Neuron (in vitro differentiated cells): ENCODE measurements at regions not wholly inside any gene's neighbourhood (a gene's known extent, or its start where the extent isn't known, plus 50 kb on each side); places are given as distances from the start of the nearest gene placed in this dataset.
A peak's percentile ranks its signal among the peaks of the same experiment; 100 is the strongest.

Source experiments
- H2AFZ ChIP-seq: one replicate; pipeline ENCODE4 v1.6.1; 2013; ENCODE audit warnings: low read depth, mild to moderate bottlenecking, inconsistent platforms, low read length, moderate library complexity
- H3K27me3 ChIP-seq: one replicate; pipeline ENCODE4 v1.6.1; 2013; ENCODE audit warnings: low read length; ENCODE audit not compliant: insufficient read depth
- H3K36me3 ChIP-seq: one replicate; pipeline ENCODE4 v1.6.1; 2013; ENCODE audit warnings: low read length; ENCODE audit not compliant: insufficient read depth
- H3K4me1 ChIP-seq: one replicate; pipeline ENCODE4 v1.6.1; 2013; ENCODE audit warnings: low read length; ENCODE audit not compliant: insufficient read depth
- H3K4me3 ChIP-seq: 2 replicates; pipeline ENCODE4 v1.5.1; 2013; ENCODE audit warnings: mild to moderate bottlenecking, low read length, moderate library complexity
- H3K9me3 ChIP-seq: one replicate; pipeline ENCODE4 v1.6.1; 2013; ENCODE audit warnings: low read length

DNA sequence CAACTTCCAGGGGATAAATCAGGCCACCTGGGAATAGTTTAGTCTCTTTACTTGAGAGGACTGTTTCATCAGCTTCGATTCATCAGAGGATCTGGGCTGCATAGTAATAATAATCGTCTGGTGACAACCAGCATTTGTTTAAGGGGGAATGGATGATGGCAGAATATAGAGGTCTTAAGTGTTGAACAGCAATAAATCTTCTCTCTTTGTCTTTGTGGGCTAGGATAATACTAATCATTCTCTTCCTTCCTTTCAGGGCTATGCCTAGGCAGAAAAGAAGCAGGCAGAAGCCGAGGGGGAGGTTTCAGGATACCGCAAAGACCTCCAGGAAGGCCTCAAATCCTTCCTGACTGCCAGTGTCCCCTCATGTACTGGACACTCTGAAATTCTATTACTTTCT lies 150.4 kb upstream of the GAREM1 start:
- no peaks in the 10 kb centered on the region for H3K36me3 ChIP-seq
- no peak overlapping the region for H3K4me3 ChIP-seq
- no peaks in the 10 kb centered on the region for H3K9me3 ChIP-seq

DNA sequence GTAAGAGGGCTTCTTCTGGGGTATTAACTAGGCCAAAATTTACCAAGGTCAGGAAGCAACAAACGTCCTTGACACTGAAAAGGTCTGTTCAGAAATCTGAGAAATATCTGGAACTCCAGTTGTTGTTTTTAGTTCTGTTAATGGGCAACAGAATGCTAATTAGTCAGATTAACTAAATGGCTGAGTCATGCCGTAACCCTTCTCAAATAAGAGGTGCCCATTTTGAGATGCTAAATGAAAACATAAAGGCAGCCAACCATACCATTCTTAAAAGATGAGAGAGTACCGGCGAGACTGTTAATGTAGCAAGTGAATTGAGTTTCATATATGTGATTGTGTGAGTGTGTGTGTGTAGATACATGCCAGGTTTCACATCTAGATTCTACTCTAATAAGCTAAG lies 147.9 kb upstream of the GAREM1 start:
- Histone ChIP-seq H3K9me3 (no peaks in the 10 kb centered on the region), H3K27me3 (no peaks in the 10 kb centered on the region), H3K36me3 (no peaks in the 10 kb centered on the region), H3K4me3 (no peak overlapping the region), H2AFZ (no peak overlapping the region), H3K4me1 (no peaks in the 10 kb centered on the region)

More for the DNA sequence above, 150.4 kb upstream of the GAREM1 start:
- H3K27me3 ChIP-seq = no peaks in the 10 kb centered on the region
- H2AFZ ChIP-seq = no peak overlapping the region
- H3K4me1 ChIP-seq = no peaks in the 10 kb centered on the region

DNA sequence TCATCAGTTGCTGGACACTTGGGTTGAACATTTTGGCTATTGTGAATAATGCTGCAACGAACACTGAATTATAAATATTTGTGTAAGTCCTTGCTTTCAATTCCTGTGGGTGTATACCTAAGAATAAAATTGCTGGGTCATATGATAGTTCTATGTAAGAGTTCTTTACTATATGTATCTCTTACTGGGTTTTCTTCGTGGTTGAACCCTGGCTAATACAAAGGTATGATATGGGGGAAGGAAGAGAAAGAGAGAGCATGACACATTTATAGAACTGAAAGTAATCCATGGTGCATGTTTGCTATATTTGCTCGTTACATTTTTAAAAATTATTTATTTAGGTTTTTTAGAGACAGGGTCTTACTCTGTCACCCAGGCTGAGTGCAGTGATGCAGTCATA lies 143.1 kb upstream of the GAREM1 start:
- no peaks in the 10 kb centered on the region for H3K27me3 ChIP-seq
- no peaks in the 10 kb centered on the region for H3K36me3 ChIP-seq
- no peak overlapping the region for H3K4me3 ChIP-seq
- H2AFZ ChIP-seq = no peak overlapping the region
- no peaks in the 10 kb centered on the region for H3K9me3 ChIP-seq
- no peaks in the 10 kb centered on the region for H3K4me1 ChIP-seq

DNA sequence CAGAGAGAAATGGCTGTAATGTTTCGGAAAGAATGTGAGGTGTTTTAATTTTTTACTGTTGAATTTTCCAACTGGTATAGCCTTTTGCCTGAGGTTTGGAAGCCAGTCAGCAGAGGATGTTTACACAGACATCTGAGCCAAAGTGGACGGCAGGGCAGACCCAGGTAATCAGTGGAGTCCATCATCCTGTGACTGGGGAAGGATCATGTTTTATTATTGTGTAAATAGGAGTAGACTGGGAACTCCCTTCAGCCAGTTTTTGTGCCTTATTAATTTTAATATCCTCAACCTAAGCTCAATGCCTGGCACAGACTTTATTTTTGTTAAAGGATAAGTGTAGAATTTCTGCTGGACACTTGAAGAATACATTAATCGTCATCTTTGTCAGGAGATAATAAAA lies 142.0 kb upstream of the GAREM1 start:
- no peaks in the 10 kb centered on the region for H3K36me3 ChIP-seq
- no peak overlapping the region for H3K4me3 ChIP-seq
- H2AFZ ChIP-seq = no peak overlapping the region
- H3K27me3 ChIP-seq = no peaks in the 10 kb centered on the region
- H3K9me3 ChIP-seq = no peaks in the 10 kb centered on the region
- no peaks in the 10 kb centered on the region for H3K4me1 ChIP-seq

DNA sequence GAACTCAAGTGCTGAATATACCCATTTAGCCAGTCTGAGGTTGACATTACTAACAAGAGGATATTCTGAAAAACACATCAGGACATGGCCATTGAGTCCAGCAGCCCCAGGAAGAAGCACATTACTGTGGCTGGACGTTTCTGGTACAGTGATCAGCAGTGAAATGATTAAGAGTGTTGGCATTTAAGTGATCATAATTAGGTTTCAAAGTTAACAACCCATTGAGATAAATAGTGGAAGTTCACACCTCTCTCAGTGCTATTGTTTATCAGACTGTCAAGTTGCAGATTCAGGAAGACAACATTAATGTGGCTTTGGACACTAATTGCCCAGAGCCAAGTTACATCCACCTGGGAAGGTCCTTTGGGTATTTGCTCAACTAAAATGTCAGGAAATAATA lies 139.5 kb upstream of the GAREM1 start:
- no peaks in the 10 kb centered on the region for H3K9me3 ChIP-seq
- no peaks in the 10 kb centered on the region for H3K27me3 ChIP-seq
- H3K36me3 ChIP-seq = no peaks in the 10 kb centered on the region
- H3K4me3 ChIP-seq = no peak overlapping the region
- H2AFZ ChIP-seq = no peak overlapping the region
- no peaks in the 10 kb centered on the region for H3K4me1 ChIP-seq

DNA sequence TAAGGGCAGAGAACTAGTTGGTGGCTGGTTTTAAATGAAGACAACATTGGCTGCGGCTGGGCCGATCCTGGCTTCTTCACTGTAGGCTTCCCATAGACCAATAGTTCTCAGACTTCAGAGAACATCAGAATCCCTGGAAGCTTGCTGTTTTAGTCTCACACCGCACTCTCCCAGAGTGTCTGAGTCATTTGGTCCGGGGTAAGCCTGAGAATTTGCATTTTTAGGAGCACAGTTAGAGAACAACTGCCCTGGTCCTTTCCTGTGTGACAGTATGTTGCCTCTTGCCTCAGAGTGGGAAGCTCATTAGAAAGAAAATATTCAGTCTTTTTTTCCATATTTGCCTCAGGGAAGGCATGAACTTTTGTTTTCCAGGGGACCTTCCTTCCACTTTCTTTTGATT lies 137.1 kb upstream of the GAREM1 start:
- Histone ChIP-seq H3K4me3 (no peak overlapping the region), H3K36me3 (no peaks in the 10 kb centered on the region), H3K9me3 (no peaks in the 10 kb centered on the region), H2AFZ (no peak overlapping the region), H3K27me3 (no peaks in the 10 kb centered on the region), H3K4me1 (no peaks in the 10 kb centered on the region)

DNA sequence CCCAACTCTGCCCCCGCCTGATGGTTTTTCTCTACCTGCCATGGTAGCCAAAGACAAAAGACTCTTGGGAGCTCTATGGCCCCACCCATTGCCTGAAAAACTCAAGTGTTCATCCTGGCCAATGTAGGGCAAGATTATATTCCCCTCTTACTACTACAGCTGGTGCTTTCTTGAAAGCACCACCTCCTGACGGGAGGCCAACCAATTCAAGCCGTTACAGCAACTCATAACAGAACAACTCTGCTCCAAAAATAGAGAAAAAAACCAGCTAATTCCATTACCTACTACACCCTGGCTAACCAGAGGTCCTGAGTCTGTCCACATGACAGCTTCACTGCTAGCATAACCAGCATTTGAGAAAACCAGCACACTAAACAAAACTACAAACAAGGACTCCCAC lies 127.5 kb upstream of the GAREM1 start:
- H3K4me3 ChIP-seq = no peak overlapping the region
- no peak overlapping the region for H2AFZ ChIP-seq
- H3K36me3 ChIP-seq = no peaks in the 10 kb centered on the region
- no peaks in the 10 kb centered on the region for H3K27me3 ChIP-seq
- no peaks in the 10 kb centered on the region for H3K4me1 ChIP-seq
- no peaks in the 10 kb centered on the region for H3K9me3 ChIP-seq

DNA sequence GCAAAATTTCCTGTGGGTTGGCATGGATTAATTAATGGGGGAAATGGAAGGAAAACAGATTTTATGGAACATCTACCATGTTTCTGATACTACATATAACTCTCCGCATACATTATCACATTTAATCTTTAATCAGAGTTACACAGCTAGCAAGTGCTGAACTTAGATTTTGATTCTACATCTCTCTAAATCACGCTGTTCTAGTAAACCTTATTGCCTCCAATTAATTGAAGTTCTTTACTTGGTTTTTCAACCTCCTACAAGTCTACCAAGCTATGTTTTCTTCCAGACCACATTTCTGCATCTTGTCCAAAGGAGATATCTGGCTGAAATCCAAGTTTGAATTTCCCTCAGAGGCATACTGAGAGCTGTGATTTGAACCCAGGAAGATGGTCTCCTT lies 125.8 kb upstream of the GAREM1 start:
- Histone ChIP-seq H3K4me3 (no peak overlapping the region), H3K9me3 (no peaks in the 10 kb centered on the region), H2AFZ (no peak overlapping the region), H3K27me3 (no peaks in the 10 kb centered on the region), H3K36me3 (no peaks in the 10 kb centered on the region), H3K4me1 (no peaks in the 10 kb centered on the region)

DNA sequence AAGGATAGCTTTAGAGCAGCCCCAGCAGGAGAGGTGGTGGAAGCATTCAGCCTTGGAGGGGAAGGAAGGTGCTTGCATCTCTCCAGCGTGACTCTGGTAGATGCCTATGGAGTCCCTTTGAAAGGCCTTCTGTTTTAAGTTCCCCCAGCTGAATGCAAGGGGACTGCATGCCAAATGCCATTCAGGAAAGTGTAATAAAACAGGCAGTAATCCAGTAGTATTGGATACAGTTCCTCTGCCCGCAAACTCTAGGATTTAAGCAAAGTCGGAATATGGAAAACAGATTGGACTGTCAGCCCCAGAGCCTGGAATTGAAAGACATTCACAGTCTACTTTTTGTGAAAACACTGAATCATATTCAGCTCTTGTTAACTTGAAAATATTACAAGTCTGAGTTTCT lies 125.2 kb upstream of the GAREM1 start:
- no peaks in the 10 kb centered on the region for H3K27me3 ChIP-seq
- no peak overlapping the region for H3K4me3 ChIP-seq
- no peaks in the 10 kb centered on the region for H3K4me1 ChIP-seq
- H3K9me3 ChIP-seq = no peaks in the 10 kb centered on the region
- no peaks in the 10 kb centered on the region for H3K36me3 ChIP-seq
- H2AFZ ChIP-seq = no peak overlapping the region

DNA sequence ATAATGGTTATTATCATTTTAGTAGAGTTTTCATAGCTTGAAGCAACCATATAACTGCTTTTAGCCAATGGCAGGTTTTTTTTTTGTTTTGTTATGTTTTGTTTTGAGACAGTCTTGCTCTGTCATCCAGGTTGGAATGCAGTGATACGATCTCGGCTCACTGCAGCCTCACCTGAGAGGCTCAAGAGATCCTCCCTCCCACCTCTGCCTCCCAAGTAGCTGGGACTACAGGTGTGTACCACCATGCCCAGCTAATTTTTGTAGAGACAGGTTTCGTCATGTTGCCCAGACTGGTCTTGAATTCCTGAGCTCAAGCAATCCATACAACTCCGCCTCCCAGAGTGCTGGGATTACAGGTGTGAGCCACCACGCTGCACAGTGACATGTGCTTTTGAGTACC lies 117.5 kb upstream of the GAREM1 start:
- H3K4me1 ChIP-seq = no peaks in the 10 kb centered on the region
- no peaks in the 10 kb centered on the region for H3K27me3 ChIP-seq
- no peak overlapping the region for H3K4me3 ChIP-seq
- no peaks in the 10 kb centered on the region for H3K9me3 ChIP-seq
- no peak overlapping the region for H2AFZ ChIP-seq
- no peaks in the 10 kb centered on the region for H3K36me3 ChIP-seq

DNA sequence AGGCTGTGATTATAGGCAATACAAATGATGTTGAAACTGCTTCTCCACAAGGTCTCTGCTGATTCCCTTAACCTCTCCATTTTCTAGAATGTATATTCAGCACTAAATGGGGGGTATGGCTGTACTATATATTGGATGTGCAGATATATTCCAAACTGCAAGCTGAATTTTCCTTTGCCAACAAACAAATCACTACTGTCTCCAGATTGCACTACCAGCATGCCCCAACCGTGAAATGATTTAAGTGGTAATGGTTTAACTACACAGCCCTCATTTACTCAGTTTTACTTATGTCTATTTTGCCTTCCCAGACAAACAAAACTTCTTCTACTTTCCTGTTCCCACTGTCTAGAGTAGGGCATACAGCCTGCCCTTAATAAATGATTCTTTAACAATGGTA lies 112.7 kb upstream of the GAREM1 start:
- no peaks in the 10 kb centered on the region for H3K36me3 ChIP-seq
- no peaks in the 10 kb centered on the region for H3K27me3 ChIP-seq
- H3K4me3 ChIP-seq = no peak overlapping the region

DNA sequence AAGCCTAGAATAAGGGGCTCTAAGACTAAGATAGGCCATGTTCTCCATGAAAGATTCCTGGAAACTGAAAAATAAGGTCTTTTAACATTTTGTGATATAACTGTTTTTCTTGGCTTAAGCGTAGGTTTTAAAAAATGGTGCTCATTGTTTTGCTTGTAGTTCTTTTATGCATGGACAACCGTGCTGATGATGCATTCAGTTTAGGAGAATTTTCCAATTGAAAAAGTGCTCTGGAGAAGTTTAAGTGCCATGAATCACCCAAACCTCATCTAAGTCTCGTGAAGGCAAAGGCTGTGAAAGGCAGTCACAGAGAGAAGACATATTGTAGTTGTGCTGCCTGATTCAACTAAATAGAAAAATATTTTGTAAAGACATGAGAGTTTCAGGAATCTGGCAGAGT lies 111.8 kb upstream of the GAREM1 start:
- no peaks in the 10 kb centered on the region for H3K36me3 ChIP-seq
- H2AFZ ChIP-seq = no peak overlapping the region

More for the DNA sequence above, 112.7 kb upstream of the GAREM1 start:
- Histone ChIP-seq H3K4me1 (peaks cover 2% of the 10 kb centered on the region), H3K9me3 (no peaks in the 10 kb centered on the region), H2AFZ (no peak overlapping the region)

DNA sequence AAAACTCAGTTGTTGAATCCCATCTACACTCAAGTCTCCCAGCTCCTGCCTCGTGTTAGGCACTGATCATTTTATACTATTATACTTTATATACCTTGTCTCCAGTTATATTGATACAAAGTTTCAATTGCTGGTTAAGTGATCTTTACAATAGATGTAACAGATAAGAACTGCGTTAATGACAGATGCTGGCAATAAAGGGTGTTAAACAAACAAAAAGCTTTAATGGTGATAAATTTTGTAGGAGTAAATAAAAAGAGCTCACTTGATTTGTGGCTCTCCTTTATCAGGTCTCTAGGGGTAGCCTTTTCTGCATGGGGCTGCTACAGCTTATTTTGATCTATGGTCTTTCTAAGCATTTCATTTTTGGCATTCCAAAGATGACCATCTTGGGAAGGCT lies 106.9 kb upstream of the GAREM1 start:
- H2AFZ ChIP-seq = no peak overlapping the region
- H3K9me3 ChIP-seq = no peaks in the 10 kb centered on the region
- H3K4me1 ChIP-seq = peaks cover 2% of the 10 kb centered on the region
- no peaks in the 10 kb centered on the region for H3K27me3 ChIP-seq
- H3K36me3 ChIP-seq = no peaks in the 10 kb centered on the region
- no peak overlapping the region for H3K4me3 ChIP-seq

More for the DNA sequence above, 111.8 kb upstream of the GAREM1 start:
- no peak overlapping the region for H3K4me3 ChIP-seq
- H3K4me1 ChIP-seq = peaks cover 2% of the 10 kb centered on the region
- no peaks in the 10 kb centered on the region for H3K9me3 ChIP-seq
- no peaks in the 10 kb centered on the region for H3K27me3 ChIP-seq

DNA sequence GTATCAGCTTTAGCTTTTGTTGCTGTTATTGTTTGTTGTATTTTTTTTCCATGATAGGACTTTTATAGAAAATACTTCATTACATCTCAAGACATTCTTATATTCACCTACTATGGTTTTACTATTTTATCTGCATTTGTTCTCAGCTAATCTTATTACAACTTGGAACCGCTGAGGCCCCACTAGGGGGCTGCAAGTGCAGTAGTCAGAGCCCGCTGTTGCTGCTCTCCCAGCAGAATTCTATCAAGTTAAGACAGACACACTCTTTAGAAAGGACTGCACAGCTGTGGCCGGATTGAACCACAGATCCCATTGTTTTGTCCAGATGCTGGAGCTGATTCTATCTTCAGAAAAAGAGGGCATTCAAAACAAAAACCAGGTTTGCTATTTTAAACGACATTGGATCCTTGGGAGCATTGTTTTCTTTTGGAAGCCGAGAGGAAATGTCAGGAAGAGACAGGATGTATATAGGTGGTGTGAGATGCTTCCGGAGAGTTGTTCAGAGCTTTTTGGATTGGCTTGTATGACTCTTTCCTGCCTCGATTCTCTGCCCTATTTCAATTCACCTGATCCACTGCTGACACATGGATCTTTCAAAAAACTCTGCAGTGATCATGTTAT lies 105.7 kb upstream of the GAREM1 start:
- no peaks in the 10 kb centered on the region for H3K27me3 ChIP-seq
- peak overlapping the region; percentile 54 for H2AFZ ChIP-seq
- H3K36me3 ChIP-seq = no peaks in the 10 kb centered on the region
- peaks cover 2% of the 10 kb centered on the region for H3K4me1 ChIP-seq
- H3K4me3 ChIP-seq = no peak overlapping the region
- H3K9me3 ChIP-seq = no peaks in the 10 kb centered on the region
